Heart left ventricle (tissue), 13 donors: ENCODE measurements at regions not wholly inside any gene's neighbourhood (a gene's known extent, or its start where the extent isn't known, plus 50 kb on each side); places are given as distances from the start of the nearest gene placed in this dataset.

Experiments
- CTCF ChIP-seq, 12 donors: fragments of 200-600 bp; sonication (generic) in 4 of 12; IDR thresholded peaks; one replicate each; pipeline versions ENCODE4 v1.5.0 to v1.8.0; 2018 to 2022; ENCODE audit warnings: antibody characterized with exemption in 12 of 12, mild to moderate bottlenecking in 5 of 12
- POLR2A ChIP-seq, 2 donors: fragments of 450-650 bp; IDR thresholded peaks; one replicate each; pipeline ENCODE4 v1.6.1; 2017; ENCODE audit warnings: antibody characterized with exemption in 2 of 2, mild to moderate bottlenecking in 2 of 2, moderate library complexity in 2 of 2
- donor health status: ischemic (EF 13 %, LVEDD 7.1; RV severe dilation, severe dysfunction).
- donor health status: DM: no; HTN: yes; CAD: no.
- donor health status: DM: no; HTN: no; CAD: no.
- donor health status: ischemic (EF 25% LVEDD 6.9; RV normal size, moderate dysfunction).
- donor health status: ischemic (EF 25% LVEDD 5.7; RV mildly dilated, moderate dysfunction).
- donor health status: ischemic (EF 35%, LVEDD 5.7; RV mildly dilated, moderate dysfunction).
- donor health status: nonischemic (EF 11% LVEDD 7.7; RV severe dilation, severe dysfunction).
- donor health status: DM: yes; HTN: yes; CAD: no.
- donor health status: PGD.
- donor health status: ischemic (EF 29% LVEDD 5.4; RV normal size, mild dysfunction).
- donor health status: nonischemic (EF 23%, LVEDD 6.1; RV moderate dilation, normal function).

- TF ChIP-seq CTCF (IDR thresholded peaks at IDR 0.05), result no peak
- TF ChIP-seq POLR2A (IDR thresholded peaks at IDR 0.05), result no peak
These were observed 52.5 kb upstream of the FCN1 start for GRCh38 chr9:134970198-134970597.
